Sigmoid colon (tissue), 6 donors: ENCODE measurements at regions not wholly inside any gene's neighbourhood (a gene's known extent, or its start where the extent isn't known, plus 50 kb on each side); places are given as distances from the start of the nearest gene placed in this dataset.

Experiments used
- DNase-seq: peaks from one replicate; pipeline ENCODE4 v3.0.0-alpha.2; 2019
- H3K27ac ChIP-seq, 4 donors: fragments of 200-600 bp; sonication (generic); one replicate each; pipeline ENCODE4 v1.5.1; 2016 to 2019; ENCODE audit warnings: mild to moderate bottlenecking in 1 of 4
- H3K27me3 ChIP-seq, 3 donors: fragments of 200-600 bp; sonication (generic); one replicate each; pipeline ENCODE4 v1.5.1; 2019; ENCODE audit warnings: mild to moderate bottlenecking in 1 of 3
- H3K36me3 ChIP-seq, 4 donors: fragments of 200-600 bp; sonication (generic); one replicate each; pipeline ENCODE4 v1.5.1; 2016 to 2019
- H3K4me1 ChIP-seq, 4 donors: fragments of 200-600 bp; sonication (generic); one replicate each; pipeline ENCODE4 v1.5.1; 2017 to 2019
- H3K4me3 ChIP-seq, 4 donors: fragments of 200-600 bp; sonication (generic); one replicate each; pipeline ENCODE4 v1.5.1; 2017 to 2019; ENCODE audit warnings: mild to moderate bottlenecking in 2 of 4, moderate library complexity in 1 of 4
- H3K9me3 ChIP-seq, 4 donors: fragments of 200-600 bp in 3 of 4; sonication (generic) in 3 of 4; one replicate each; pipeline versions ENCODE4 v1.5.1 to v1.6.1; 2013 to 2019
- CTCF ChIP-seq, 4 experiments: fragments of 450-650 bp in 3 of 4; fragments of 200-600 bp in 1 of 4; IDR thresholded peaks; one replicate each; pipeline ENCODE4 v1.5.1; 2016 to 2019; ENCODE audit warnings: antibody characterized with exemption in 4 of 4, mild to moderate bottlenecking in 3 of 4, moderate library complexity in 2 of 4
- EP300 ChIP-seq, 4 donors: sonication (generic); formaldehyde crosslinking; IDR thresholded peaks; one replicate each; pipeline ENCODE4 v1.6.1; 2017; ENCODE audit warnings: antibody characterized with exemption in 4 of 4
- POLR2A ChIP-seq, 2 donors: fragments of 450-650 bp; IDR thresholded peaks; one replicate each; pipeline ENCODE4 v1.6.1; 2016; ENCODE audit warnings: antibody characterized with exemption in 2 of 2, mild to moderate bottlenecking in 2 of 2, moderate library complexity in 2 of 2
- POLR2AphosphoS5 ChIP-seq, 4 donors: sonication (generic); formaldehyde crosslinking; IDR thresholded peaks; one replicate each; pipeline ENCODE4 v1.6.1; 2017; ENCODE audit warnings: antibody characterized with exemption in 4 of 4
- WGBS, 2 donors: extraction: QIAGEN DNeasy Blood & Tissue Kit; methylation state at CpG; one replicate each; pipeline ENCODE4 v1.1.7; 2013; 5-methylcytosine and 5-hydroxymethylcytosine counted together
- intact Hi-C: fragments of 100-400 bp; cut with DNase I; formaldehyde crosslinking; loops from one replicate; pipeline ENCODE4 v1.15.1; 2023
- donor health status: healthy with polysubstance abuse.
- donor health status: healthy.

GRCh38 chr10:52523696-52524095, 209.6 kb downstream of the DKK1 start:
- TF ChIP-seq POLR2A (IDR thresholded peaks at IDR 0.05), result no peak
- no peak for TF ChIP-seq EP300 (IDR thresholded peaks at IDR 0.05)
- no peak for TF ChIP-seq CTCF (IDR thresholded peaks at IDR 0.05)
- no peak for DNase-seq
- intact Hi-C loops, result no loop called here

GRCh38 chr10:52525761-52526160, 211.7 kb downstream of the DKK1 start:
- 30 to 59% methylated on average over 2 of the region's 2 CpGs for WGBS, 2 donors
- Histone ChIP-seq H3K4me3 (no peak overlapping the region), H3K36me3 (no peaks in the 10 kb centered on the region), H3K9me3 (no peaks in the 10 kb centered on the region), H3K27me3 (no peaks in the 10 kb centered on the region), H3K4me1 (no peaks in the 10 kb centered on the region), H3K27ac (no peak overlapping the region)
- no peak for DNase-seq
- no peak for TF ChIP-seq POLR2A (IDR thresholded peaks at IDR 0.05)
- TF ChIP-seq EP300 (IDR thresholded peaks at IDR 0.05), result no peak
- no peak for TF ChIP-seq POLR2AphosphoS5 (IDR thresholded peaks at IDR 0.05)
- intact Hi-C loops, result no loop called here

More at GRCh38 chr10:52523696-52524095, 209.6 kb downstream of the DKK1 start:
- H3K36me3 ChIP-seq, result no peaks in the 10 kb centered on the region
- no peak overlapping the region for H3K27ac ChIP-seq
- no peaks in the 10 kb centered on the region for H3K27me3 ChIP-seq
- no peaks in the 10 kb centered on the region for H3K4me1 ChIP-seq
- no peak overlapping the region for H3K4me3 ChIP-seq
- no peaks in the 10 kb centered on the region for H3K9me3 ChIP-seq

- TF ChIP-seq CTCF (IDR thresholded peaks at IDR 0.05), result no peak
- no peak for TF ChIP-seq POLR2A (IDR thresholded peaks at IDR 0.05)
- no peak for TF ChIP-seq POLR2AphosphoS5 (IDR thresholded peaks at IDR 0.05)
- TF ChIP-seq EP300 (IDR thresholded peaks at IDR 0.05), result no peak
- Histone ChIP-seq H3K27me3 (no peaks in the 10 kb centered on the region), H3K4me1 (no peaks in the 10 kb centered on the region), H3K9me3 (no peaks in the 10 kb centered on the region), H3K4me3 (no peak overlapping the region), H3K27ac (no peak overlapping the region), H3K36me3 (no peaks in the 10 kb centered on the region)
- 18 to 43% methylated on average over 1 of the region's 1 CpG for WGBS, 2 donors
- no peak for DNase-seq
- intact Hi-C loops, result no loop called here
Observed at GRCh38 chr10:52526251-52526823, 212.3 kb downstream of the DKK1 start.

GRCh38 chr10:52532650-52533290, 218.7 kb downstream of the DKK1 start:
- no peak for TF ChIP-seq EP300 (IDR thresholded peaks at IDR 0.05)
- no peak for TF ChIP-seq CTCF (IDR thresholded peaks at IDR 0.05)
- no peak for TF ChIP-seq POLR2AphosphoS5 (IDR thresholded peaks at IDR 0.05)
- intact Hi-C loops, result no loop called here
- no peaks in the 10 kb centered on the region for H3K27me3 ChIP-seq

GRCh38 chr10:52533986-52534385, 219.9 kb downstream of the DKK1 start:
- Histone ChIP-seq H3K36me3 (no peaks in the 10 kb centered on the region), H3K9me3 (no peaks in the 10 kb centered on the region), H3K27me3 (no peaks in the 10 kb centered on the region), H3K4me1 (no peaks in the 10 kb centered on the region), H3K27ac (no peak overlapping the region), H3K4me3 (no peak overlapping the region)
- intact Hi-C loops, result no loop called here
- no peak for DNase-seq
- TF ChIP-seq CTCF (IDR thresholded peaks at IDR 0.05) (no peak), POLR2AphosphoS5 (IDR thresholded peaks at IDR 0.05) (no peak), POLR2A (IDR thresholded peaks at IDR 0.05) (no peak), EP300 (IDR thresholded peaks at IDR 0.05) (no peak)

More at GRCh38 chr10:52532650-52533290, 218.7 kb downstream of the DKK1 start:
- no peak for DNase-seq
- no peak overlapping the region for H3K4me3 ChIP-seq
- no peak overlapping the region for H3K27ac ChIP-seq
- H3K36me3 ChIP-seq, result no peaks in the 10 kb centered on the region
- H3K4me1 ChIP-seq, result no peaks in the 10 kb centered on the region
- H3K9me3 ChIP-seq, result no peaks in the 10 kb centered on the region
